ENCODE measurements at regions not wholly inside any gene's neighbourhood (a gene's known extent, or its start where the extent isn't known, plus 50 kb on each side); places are given as distances from the start of the nearest gene placed in this dataset.

- Histone ChIP-seq H3K4me1 (ENCODE audit: control insufficient read depth in 1 of 2, insufficient read depth in 2 of 2, low read length in 2 of 2) (no peaks in the 10 kb centered on the region), H3K27me3 (ENCODE audit: control insufficient read depth in 1 of 2, insufficient read depth in 2 of 2, low read length in 1 of 2) (no peaks in the 10 kb centered on the region), H3K4me3 (ENCODE audit: low read length in 2 of 2) (no peak overlapping the region), H3K36me3 (ENCODE audit: control insufficient read depth in 1 of 2, insufficient read depth in 2 of 2, low read length in 1 of 2) (no peaks in the 10 kb centered on the region), H3K9me3 (ENCODE audit: control insufficient read depth, low read length) (no peaks in the 10 kb centered on the region), H3K27ac (ENCODE audit: low read depth in 1 of 2, low read length in 2 of 2) (no peak overlapping the region)
- DNase-seq: no peak
- WGBS, 2 donors: 86 to 92% methylated on average over 2 of the region's 2 CpGs
- ATAC-seq (ENCODE audit: low FRiP score): no peak
- intact Hi-C loops (cut with DNase I): no loop called here
Measured at GRCh38 chr20:39888310-39888709, 800.7 kb downstream of the MAFB start.

- Histone ChIP-seq H3K4me1 (ENCODE audit: control insufficient read depth in 1 of 2, insufficient read depth in 2 of 2, low read length in 2 of 2) (no peaks in the 10 kb centered on the region), H3K27me3 (ENCODE audit: control insufficient read depth in 1 of 2, insufficient read depth in 2 of 2, low read length in 1 of 2) (no peaks in the 10 kb centered on the region), H3K36me3 (ENCODE audit: control insufficient read depth in 1 of 2, insufficient read depth in 2 of 2, low read length in 1 of 2) (no peaks in the 10 kb centered on the region), H3K9me3 (ENCODE audit: control insufficient read depth, low read length) (peaks cover 3% of the 10 kb centered on the region), H3K4me3 (ENCODE audit: low read length in 2 of 2) (no peak overlapping the region), H3K27ac (ENCODE audit: low read depth in 1 of 2, low read length in 2 of 2) (no peak overlapping the region)
- WGBS, 2 donors: 57 to 61% methylated on average over 3 of the region's 3 CpGs
- DNase-seq: peak in 1 of 2 donors; percentile 77
- peak; percentile 55 for ATAC-seq (ENCODE audit: low FRiP score)
- intact Hi-C loops (cut with DNase I): no loop called here
Measured at GRCh38 chr20:39886650-39887190, 802.3 kb downstream of the MAFB start.

- H3K4me3 ChIP-seq (ENCODE audit: low read length in 2 of 2): no peak overlapping the region
- peaks cover 3% of the 10 kb centered on the region for H3K9me3 ChIP-seq (ENCODE audit: control insufficient read depth, low read length)
- ATAC-seq (ENCODE audit: low FRiP score) (peak; percentile 68), DNase-seq (peak; percentile 81 to 82)
- no peaks in the 10 kb centered on the region for H3K4me1 ChIP-seq (ENCODE audit: control insufficient read depth in 1 of 2, insufficient read depth in 2 of 2, low read length in 2 of 2)
- intact Hi-C loops (cut with DNase I): no loop called here
- no peak overlapping the region for H3K27ac ChIP-seq (ENCODE audit: low read depth in 1 of 2, low read length in 2 of 2)
- H3K27me3 ChIP-seq (ENCODE audit: control insufficient read depth in 1 of 2, insufficient read depth in 2 of 2, low read length in 1 of 2): no peaks in the 10 kb centered on the region
- H3K36me3 ChIP-seq (ENCODE audit: control insufficient read depth in 1 of 2, insufficient read depth in 2 of 2, low read length in 1 of 2): no peaks in the 10 kb centered on the region
- WGBS, 2 donors: 41 to 44% methylated on average over 7 of the region's 7 CpGs
Measured at GRCh38 chr20:39885975-39886649, 802.9 kb downstream of the MAFB start.

- intact Hi-C loops (cut with DNase I): no loop called here
Measured at GRCh38 chr20:39882806-39883205, 806.2 kb downstream of the MAFB start.

GRCh38 chr20:39880890-39881289, 808.1 kb downstream of the MAFB start:
- intact Hi-C loops (cut with DNase I): no loop called here
- Histone ChIP-seq H3K27me3 (ENCODE audit: control insufficient read depth in 1 of 2, insufficient read depth in 2 of 2, low read length in 1 of 2) (no peaks in the 10 kb centered on the region), H3K9me3 (ENCODE audit: control insufficient read depth, low read length) (peaks cover 3% of the 10 kb centered on the region), H3K4me1 (ENCODE audit: control insufficient read depth in 1 of 2, insufficient read depth in 2 of 2, low read length in 2 of 2) (no peaks in the 10 kb centered on the region), H3K36me3 (ENCODE audit: control insufficient read depth in 1 of 2, insufficient read depth in 2 of 2, low read length in 1 of 2) (no peaks in the 10 kb centered on the region), H3K27ac (ENCODE audit: low read depth in 1 of 2, low read length in 2 of 2) (no peak overlapping the region), H3K4me3 (ENCODE audit: low read length in 2 of 2) (no peak overlapping the region)
- DNase-seq (no peak), ATAC-seq (ENCODE audit: low FRiP score) (no peak)
- 79 to 95% methylated on average over 4 of the region's 4 CpGs for WGBS, 2 donors

More at GRCh38 chr20:39882806-39883205, 806.2 kb downstream of the MAFB start:
- no peak overlapping the region for H3K4me3 ChIP-seq (ENCODE audit: low read length in 2 of 2)
- H3K27me3 ChIP-seq (ENCODE audit: control insufficient read depth in 1 of 2, insufficient read depth in 2 of 2, low read length in 1 of 2): no peaks in the 10 kb centered on the region
- DNase-seq (no peak), ATAC-seq (ENCODE audit: low FRiP score) (no peak)
- no peaks in the 10 kb centered on the region for H3K4me1 ChIP-seq (ENCODE audit: control insufficient read depth in 1 of 2, insufficient read depth in 2 of 2, low read length in 2 of 2)
- H3K9me3 ChIP-seq (ENCODE audit: control insufficient read depth, low read length): peaks cover 3% of the 10 kb centered on the region
- no peaks in the 10 kb centered on the region for H3K36me3 ChIP-seq (ENCODE audit: control insufficient read depth in 1 of 2, insufficient read depth in 2 of 2, low read length in 1 of 2)
- H3K27ac ChIP-seq (ENCODE audit: low read depth in 1 of 2, low read length in 2 of 2): no peak overlapping the region
- WGBS, 2 donors: 39 to 45% methylated on average over 1 of the region's 1 CpG

- no peak overlapping the region for H3K27ac ChIP-seq (ENCODE audit: low read depth in 1 of 2, low read length in 2 of 2)
- 75 to 81% methylated on average over 2 of the region's 2 CpGs for WGBS, 2 donors
- ATAC-seq (ENCODE audit: low FRiP score) (no peak), DNase-seq (no peak)
- no peaks in the 10 kb centered on the region for H3K36me3 ChIP-seq (ENCODE audit: control insufficient read depth in 1 of 2, insufficient read depth in 2 of 2, low read length in 1 of 2)
- no peaks in the 10 kb centered on the region for H3K4me1 ChIP-seq (ENCODE audit: control insufficient read depth in 1 of 2, insufficient read depth in 2 of 2, low read length in 2 of 2)
- no peak overlapping the region for H3K4me3 ChIP-seq (ENCODE audit: low read length in 2 of 2)
- intact Hi-C loops (cut with DNase I): no loop called here
- H3K9me3 ChIP-seq (ENCODE audit: control insufficient read depth, low read length): peaks cover 3% of the 10 kb centered on the region
- H3K27me3 ChIP-seq (ENCODE audit: control insufficient read depth in 1 of 2, insufficient read depth in 2 of 2, low read length in 1 of 2): no peaks in the 10 kb centered on the region
Measured at GRCh38 chr20:39879296-39879695, 809.7 kb downstream of the MAFB start.

GRCh38 chr20:39878809-39879208, 810.2 kb downstream of the MAFB start:
- ATAC-seq (ENCODE audit: low FRiP score) (no peak), DNase-seq (no peak)
- H3K36me3 ChIP-seq (ENCODE audit: control insufficient read depth in 1 of 2, insufficient read depth in 2 of 2, low read length in 1 of 2): no peaks in the 10 kb centered on the region
- no peak overlapping the region for H3K27ac ChIP-seq (ENCODE audit: low read depth in 1 of 2, low read length in 2 of 2)
- peaks cover 3% of the 10 kb centered on the region for H3K9me3 ChIP-seq (ENCODE audit: control insufficient read depth, low read length)
- H3K27me3 ChIP-seq (ENCODE audit: control insufficient read depth in 1 of 2, insufficient read depth in 2 of 2, low read length in 1 of 2): no peaks in the 10 kb centered on the region
- intact Hi-C loops (cut with DNase I): no loop called here
- H3K4me1 ChIP-seq (ENCODE audit: control insufficient read depth in 1 of 2, insufficient read depth in 2 of 2, low read length in 2 of 2): no peaks in the 10 kb centered on the region
- WGBS, 2 donors: 73 to 77% methylated on average over 2 of the region's 2 CpGs
- H3K4me3 ChIP-seq (ENCODE audit: low read length in 2 of 2): no peak overlapping the region

GRCh38 chr20:39878320-39878719, 810.7 kb downstream of the MAFB start:
- H3K27ac ChIP-seq (ENCODE audit: low read depth in 1 of 2, low read length in 2 of 2): no peak overlapping the region
- 70 to 79% methylated on average over 2 of the region's 2 CpGs for WGBS, 2 donors
- intact Hi-C loops (cut with DNase I): no loop called here

GRCh38 chr20:39877788-39878187, 811.2 kb downstream of the MAFB start:
- Histone ChIP-seq H3K27me3 (ENCODE audit: control insufficient read depth in 1 of 2, insufficient read depth in 2 of 2, low read length in 1 of 2) (no peaks in the 10 kb centered on the region), H3K27ac (ENCODE audit: low read depth in 1 of 2, low read length in 2 of 2) (no peak overlapping the region), H3K9me3 (ENCODE audit: control insufficient read depth, low read length) (peaks cover 2% of the 10 kb centered on the region), H3K4me1 (ENCODE audit: control insufficient read depth in 1 of 2, insufficient read depth in 2 of 2, low read length in 2 of 2) (no peaks in the 10 kb centered on the region), H3K36me3 (ENCODE audit: control insufficient read depth in 1 of 2, insufficient read depth in 2 of 2, low read length in 1 of 2) (no peaks in the 10 kb centered on the region), H3K4me3 (ENCODE audit: low read length in 2 of 2) (no peak overlapping the region)
- intact Hi-C loops (cut with DNase I): no loop called here
- ATAC-seq (ENCODE audit: low FRiP score): no peak
- DNase-seq: no peak
- 85 to 87% methylated on average over 2 of the region's 2 CpGs for WGBS, 2 donors

More at GRCh38 chr20:39878320-39878719, 810.7 kb downstream of the MAFB start:
- no peaks in the 10 kb centered on the region for H3K36me3 ChIP-seq (ENCODE audit: control insufficient read depth in 1 of 2, insufficient read depth in 2 of 2, low read length in 1 of 2)
- no peaks in the 10 kb centered on the region for H3K4me1 ChIP-seq (ENCODE audit: control insufficient read depth in 1 of 2, insufficient read depth in 2 of 2, low read length in 2 of 2)
- no peak overlapping the region for H3K4me3 ChIP-seq (ENCODE audit: low read length in 2 of 2)
- ATAC-seq (ENCODE audit: low FRiP score) (no peak), DNase-seq (no peak)
- peaks cover 3% of the 10 kb centered on the region for H3K9me3 ChIP-seq (ENCODE audit: control insufficient read depth, low read length)
- no peaks in the 10 kb centered on the region for H3K27me3 ChIP-seq (ENCODE audit: control insufficient read depth in 1 of 2, insufficient read depth in 2 of 2, low read length in 1 of 2)
